Muscle layer of colon (tissue), 2 donors: ENCODE measurements at regions not wholly inside any gene's neighbourhood (a gene's known extent, or its start where the extent isn't known, plus 50 kb on each side); places are given as distances from the start of the nearest gene placed in this dataset.

ENCODE experiments used
- H3K27ac ChIP-seq: one replicate; pipeline ENCODE4 v1.7.0; 2013; ENCODE audit warnings: low read depth, mild to moderate bottlenecking, low read length, moderate library complexity
- H3K27me3 ChIP-seq, 2 donors: one replicate each; pipeline ENCODE4 v1.7.0; 2013; ENCODE audit warnings: low read length in 2 of 2, mild to moderate bottlenecking in 2 of 2; ENCODE audit not compliant: insufficient read depth in 2 of 2, control insufficient read depth in 1 of 2
- H3K36me3 ChIP-seq: one replicate; pipeline ENCODE4 v1.7.0; 2013; ENCODE audit warnings: mild to moderate bottlenecking, low read length; ENCODE audit not compliant: insufficient read depth
- H3K4me1 ChIP-seq: one replicate; pipeline ENCODE4 v1.7.0; 2013; ENCODE audit warnings: mild to moderate bottlenecking, low read length; ENCODE audit not compliant: insufficient read depth
- H3K4me3 ChIP-seq, 2 donors: one replicate each; pipeline ENCODE4 v1.7.0; 2013; ENCODE audit warnings: low read length in 2 of 2, low read depth in 1 of 2, mild to moderate bottlenecking in 1 of 2, moderate library complexity in 1 of 2
- H3K9ac ChIP-seq: one replicate; pipeline ENCODE4 v1.7.0; 2013; ENCODE audit warnings: low read length
- H3K9me3 ChIP-seq: one replicate; pipeline ENCODE4 v1.7.0; 2013; ENCODE audit warnings: mild to moderate bottlenecking, low read length
- donor health status: abdominal sarcoma.
- donor health status: Adenocarcinoma of cecum.

- Histone ChIP-seq H3K4me1 (peaks cover 12% of the 10 kb centered on the region), H3K9me3 (no peaks in the 10 kb centered on the region), H3K4me3 (no peak overlapping the region), H3K27me3 (no peaks in the 10 kb centered on the region), H3K36me3 (no peaks in the 10 kb centered on the region), H3K27ac (no peak overlapping the region), H3K9ac (no peak overlapping the region)
Observed at GRCh38 chr20:50277460-50278376, 87.1 kb downstream of the CEBPB start.

DNA sequence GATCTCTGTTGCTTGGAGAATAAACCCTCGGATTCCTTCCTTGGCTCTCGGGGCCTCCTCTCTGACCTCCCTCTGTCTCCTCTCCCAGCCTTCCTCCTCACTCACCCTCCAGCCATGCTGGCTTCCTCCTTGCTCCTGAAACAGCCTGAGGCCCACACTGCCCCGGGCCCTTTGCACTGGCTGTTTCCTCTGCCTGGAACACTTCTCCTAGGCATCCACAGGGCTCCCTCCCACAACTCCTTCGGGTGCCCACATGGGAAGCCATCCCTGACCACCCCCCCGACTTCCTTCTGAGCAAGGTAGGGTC, 87.7 kb downstream of the CEBPB start:
- no peaks in the 10 kb centered on the region for H3K9me3 ChIP-seq
- H3K36me3 ChIP-seq: no peaks in the 10 kb centered on the region
- no peaks in the 10 kb centered on the region for H3K27me3 ChIP-seq
- H3K4me1 ChIP-seq: peaks cover 12% of the 10 kb centered on the region
- no peak overlapping the region for H3K9ac ChIP-seq
- H3K27ac ChIP-seq: no peak overlapping the region
- no peak overlapping the region for H3K4me3 ChIP-seq

- H3K9ac ChIP-seq: no peak overlapping the region
- no peaks in the 10 kb centered on the region for H3K27me3 ChIP-seq
- no peaks in the 10 kb centered on the region for H3K36me3 ChIP-seq
- peaks cover 12% of the 10 kb centered on the region for H3K4me1 ChIP-seq
- no peak overlapping the region for H3K4me3 ChIP-seq
- no peak overlapping the region for H3K27ac ChIP-seq
- no peaks in the 10 kb centered on the region for H3K9me3 ChIP-seq
Observed at GRCh38 chr20:50278684-50279531, 88.3 kb downstream of the CEBPB start.

- H3K9me3 ChIP-seq: no peaks in the 10 kb centered on the region
- H3K9ac ChIP-seq: no peak overlapping the region
- peaks cover 22% of the 10 kb centered on the region for H3K4me1 ChIP-seq
- H3K27me3 ChIP-seq: no peaks in the 10 kb centered on the region
- no peak overlapping the region for H3K27ac ChIP-seq
- no peaks in the 10 kb centered on the region for H3K36me3 ChIP-seq
- no peak overlapping the region for H3K4me3 ChIP-seq
Observed at GRCh38 chr20:50279988-50280850, 89.6 kb downstream of the CEBPB start.

DNA sequence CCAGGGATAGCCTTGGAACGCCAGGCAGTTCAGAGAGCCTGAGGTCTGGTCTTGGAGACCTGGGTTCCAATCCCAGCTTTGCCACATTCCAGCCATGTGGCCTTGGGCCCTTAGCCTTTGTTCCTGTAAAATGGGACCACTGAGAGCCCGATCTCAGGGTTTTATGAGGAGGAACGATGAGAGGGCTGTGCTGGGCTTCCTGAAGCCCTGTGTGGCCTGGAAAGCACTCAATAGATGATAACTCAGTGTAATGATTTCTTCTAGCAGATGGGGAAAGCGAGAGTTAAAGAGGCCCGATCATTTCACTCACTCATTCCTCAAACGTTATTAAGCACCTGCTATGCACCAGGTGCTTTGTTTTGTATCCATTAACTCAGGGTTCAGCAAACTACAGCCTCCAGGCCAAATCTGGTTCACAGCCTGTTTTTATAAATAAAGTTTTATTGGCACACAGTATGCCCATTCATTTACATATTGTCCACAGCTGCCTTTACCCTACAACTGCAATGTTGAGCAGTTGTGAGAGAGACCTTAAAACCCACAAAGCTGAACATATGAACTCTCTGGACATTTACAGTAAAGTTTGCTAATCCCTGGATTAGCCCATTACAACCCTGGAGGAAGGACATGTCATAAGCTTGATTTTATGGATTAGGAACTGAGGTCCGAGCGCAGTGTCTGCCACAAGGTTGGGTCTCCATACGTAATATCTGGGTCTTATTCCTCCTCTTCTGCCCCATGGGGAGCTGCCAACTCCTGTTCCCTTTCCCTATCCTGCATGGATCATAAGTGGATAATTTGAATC, 90.4 kb downstream of the CEBPB start:
- no peaks in the 10 kb centered on the region for H3K9me3 ChIP-seq
- H3K27ac ChIP-seq: no peak overlapping the region
- H3K4me1 ChIP-seq: peaks cover 29% of the 10 kb centered on the region
- H3K27me3 ChIP-seq: no peaks in the 10 kb centered on the region
- H3K4me3 ChIP-seq: no peak overlapping the region
- H3K36me3 ChIP-seq: no peaks in the 10 kb centered on the region
- no peak overlapping the region for H3K9ac ChIP-seq

- Histone ChIP-seq H3K27ac (no peak overlapping the region), H3K9ac (no peak overlapping the region), H3K27me3 (no peaks in the 10 kb centered on the region), H3K36me3 (no peaks in the 10 kb centered on the region), H3K4me3 (no peak overlapping the region), H3K9me3 (no peaks in the 10 kb centered on the region), H3K4me1 (peaks cover 34% of the 10 kb centered on the region)
Observed at GRCh38 chr20:50281831-50282591, 91.4 kb downstream of the CEBPB start.

- H3K27me3 ChIP-seq: no peaks in the 10 kb centered on the region
- no peak overlapping the region for H3K9ac ChIP-seq
- no peak overlapping the region for H3K27ac ChIP-seq
- no peaks in the 10 kb centered on the region for H3K36me3 ChIP-seq
- peaks cover 34% of the 10 kb centered on the region for H3K4me1 ChIP-seq
- H3K9me3 ChIP-seq: no peaks in the 10 kb centered on the region
- no peak overlapping the region for H3K4me3 ChIP-seq
Observed at GRCh38 chr20:50282592-50283241, 92.1 kb downstream of the CEBPB start.

DNA sequence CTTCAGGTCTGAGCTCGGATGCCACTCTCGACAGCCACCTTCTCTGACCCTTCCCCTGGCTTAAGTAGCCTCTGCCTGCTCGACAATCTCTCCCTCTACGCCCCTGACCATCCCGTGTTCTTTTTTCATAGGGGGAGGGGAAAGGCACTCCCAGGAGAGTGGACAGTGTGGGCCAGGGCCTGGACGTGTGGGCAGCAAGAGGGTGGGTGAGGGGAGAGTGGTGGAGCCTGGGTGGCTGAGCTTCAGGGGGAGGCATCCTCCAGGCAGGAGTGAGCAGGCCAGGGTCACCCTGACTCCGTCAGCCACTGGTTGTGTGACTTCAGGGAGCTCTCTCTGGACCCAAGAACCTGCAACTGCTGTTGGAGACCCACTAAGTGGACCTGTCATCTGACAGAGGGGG, 92.7 kb downstream of the CEBPB start:
- Histone ChIP-seq H3K27me3 (no peaks in the 10 kb centered on the region), H3K4me1 (peaks cover 31% of the 10 kb centered on the region), H3K9me3 (no peaks in the 10 kb centered on the region), H3K4me3 (no peak overlapping the region), H3K36me3 (no peaks in the 10 kb centered on the region), H3K9ac (no peak overlapping the region), H3K27ac (no peak overlapping the region)

DNA sequence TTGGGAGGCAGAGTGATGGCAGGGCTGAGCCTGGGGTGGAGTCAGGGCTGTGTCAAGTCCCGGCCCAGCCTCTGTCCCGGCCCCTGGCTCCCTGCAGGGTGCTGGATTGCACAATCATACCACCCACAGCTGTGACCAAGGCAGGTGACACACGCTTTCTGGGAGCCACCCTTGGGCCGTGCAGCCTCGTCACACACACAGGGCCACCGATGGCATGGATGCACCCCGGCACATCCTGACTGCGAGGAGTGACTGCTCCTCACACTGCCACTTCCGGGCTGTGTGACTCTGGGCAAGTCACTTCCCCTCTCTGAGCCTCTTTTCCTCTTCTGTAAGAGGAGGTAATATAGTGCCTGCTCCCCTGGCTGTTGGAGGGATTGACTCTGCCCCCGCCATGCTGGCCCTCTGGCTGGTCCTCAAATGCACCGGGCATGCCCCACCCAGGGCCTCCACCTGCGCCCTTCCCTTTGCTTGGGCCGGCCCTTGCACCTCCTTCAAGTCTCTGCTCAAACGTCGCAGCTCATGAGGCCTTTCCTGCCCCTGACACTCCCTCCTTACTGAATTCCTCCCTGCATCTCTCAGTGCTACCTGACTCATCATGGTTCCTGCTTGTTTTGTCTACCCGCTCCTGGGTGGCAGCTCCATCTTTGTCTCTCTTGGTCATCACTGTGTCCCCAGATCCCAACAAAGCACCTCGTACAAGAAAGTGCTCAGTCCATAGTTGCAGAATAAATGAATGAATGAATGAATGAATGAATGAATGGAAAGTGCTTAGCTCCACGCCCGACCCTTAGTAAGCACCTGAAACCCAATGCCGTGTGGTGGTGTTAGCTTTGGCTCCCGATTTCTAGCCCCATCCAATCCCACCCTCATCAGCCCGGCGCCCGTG, 93.5 kb downstream of the CEBPB start:
- no peak overlapping the region for H3K9ac ChIP-seq
- no peaks in the 10 kb centered on the region for H3K36me3 ChIP-seq
- H3K9me3 ChIP-seq: no peaks in the 10 kb centered on the region
- H3K4me1 ChIP-seq: peaks cover 23% of the 10 kb centered on the region
- H3K4me3 ChIP-seq: no peak overlapping the region
- no peak overlapping the region for H3K27ac ChIP-seq
- H3K27me3 ChIP-seq: no peaks in the 10 kb centered on the region
